Activated CD8-positive, alpha-beta T cell treated with anti-CD3 and anti-CD28 coated beads for 36 hours (primary cell): ENCODE measurements at regions not wholly inside any gene's neighbourhood (a gene's known extent, or its start where the extent isn't known, plus 50 kb on each side); places are given as distances from the start of the nearest gene placed in this dataset.

ENCODE experiments used
- ATAC-seq: fragments of 200-7000 bp; cut with Tn5 transposase; one replicate; pipeline ENCODE4 v1.10.0; 2021; ENCODE audit warnings: mild to moderate bottlenecking, moderate library complexity
- CTCF ChIA-PET: fragments of 350-600 bp; sonication (Branson Sonifier 250); formaldehyde crosslinking; loops from one replicate; lab custom pipeline; 2021; ENCODE audit warnings: antibody characterized with exemption; lab: Charles Lee
- POLR2A ChIA-PET: fragments of 350-600 bp; sonication (Branson Sonifier 250); formaldehyde crosslinking; loops from one replicate; lab custom pipeline; 2021; ENCODE audit warnings: antibody characterized with exemption; lab: Charles Lee
- DNase-seq: peaks from one replicate; pipeline ENCODE4 v3.0.0-alpha.2; 2020
- H3K27ac Mint-ChIP-seq: one replicate; pipeline ENCODE4 v1.8.0; 2021; ENCODE audit warnings: mild to moderate bottlenecking, mixed read lengths
- H3K27me3 Mint-ChIP-seq: one replicate; pipeline ENCODE4 v1.8.0; 2021; ENCODE audit warnings: mixed read lengths
- H3K36me3 Mint-ChIP-seq: one replicate; pipeline ENCODE4 v1.8.0; 2021; ENCODE audit warnings: low read depth, mixed read lengths
- H3K4me1 Mint-ChIP-seq: one replicate; pipeline ENCODE4 v1.8.0; 2021; ENCODE audit warnings: low read depth, mixed read lengths
- H3K4me3 Mint-ChIP-seq: one replicate; pipeline ENCODE4 v1.8.0; 2021; ENCODE audit warnings: mild to moderate bottlenecking, moderate library complexity, mixed read lengths
- H3K9me3 Mint-ChIP-seq: one replicate; pipeline ENCODE4 v1.8.0; 2021; ENCODE audit warnings: mixed read lengths
- CTCF ChIP-seq: fragments of 200-600 bp; IDR thresholded peaks from one replicate; pipeline ENCODE4 v1.8.0; 2022; ENCODE audit warnings: antibody characterized with exemption, mild to moderate bottlenecking
- intact Hi-C: fragments of 100-400 bp; cut with micrococcal nuclease; formaldehyde crosslinking; loops from one replicate; pipeline ENCODE4 v1.10.0; 2022

GRCh38 chr2:30380824-30381223, 66.2 kb upstream of the LCLAT1 start:
- CTCF ChIA-PET: interaction anchor here (1.1 kb wide), 1 partner anchor 331 kb away, joined by 3 read pairs; no protein-coding TSS in a partner anchor
- no peaks in the 10 kb centered on the region for H3K4me1 Mint-ChIP-seq
- ATAC-seq (no peak), DNase-seq (no peak)
- no peaks in the 10 kb centered on the region for H3K27me3 Mint-ChIP-seq
- intact Hi-C loops: no loop called here
- no peak for TF ChIP-seq CTCF
- H3K4me3 Mint-ChIP-seq: no peak overlapping the region
- no peaks in the 10 kb centered on the region for H3K36me3 Mint-ChIP-seq
- POLR2A ChIA-PET: no interaction called here
- H3K27ac Mint-ChIP-seq: no peak overlapping the region
- no peaks in the 10 kb centered on the region for H3K9me3 Mint-ChIP-seq

DNA sequence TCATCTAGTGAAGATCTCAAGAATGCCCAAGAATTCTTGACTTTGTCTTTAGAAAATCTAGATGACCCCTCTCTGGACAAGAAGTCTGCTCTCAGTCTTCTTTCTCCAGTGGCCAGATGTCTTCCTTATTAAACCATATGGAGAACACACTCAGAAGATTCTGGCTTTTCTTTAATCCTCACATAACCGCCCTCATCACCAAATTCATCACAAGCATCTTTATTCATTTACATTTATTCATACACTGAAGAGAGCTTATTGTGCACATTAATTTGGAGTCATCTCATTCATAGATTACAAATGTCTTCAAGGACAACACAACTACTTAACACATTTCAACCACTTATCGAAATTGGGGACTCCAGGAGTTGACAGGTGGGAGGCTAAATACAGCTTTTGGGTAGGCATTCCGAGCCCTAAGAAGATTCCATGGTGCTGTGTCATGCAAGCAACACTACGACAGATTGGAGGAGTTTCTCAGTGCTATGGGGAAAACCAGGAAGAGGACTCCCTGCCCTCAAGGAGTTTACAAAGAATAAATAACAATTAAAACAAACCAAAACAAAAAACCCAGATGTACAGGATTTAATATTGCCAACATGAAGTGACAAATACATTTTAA, 64.8 kb upstream of the LCLAT1 start:
- H3K27ac Mint-ChIP-seq: no peak overlapping the region
- ChIA-PET CTCF (interaction anchor here (1.4 kb wide), 1 partner anchor 15 kb away, joined by 3 read pairs; no protein-coding TSS in a partner anchor), POLR2A (no interaction called here)
- no peak for DNase-seq
- no peaks in the 10 kb centered on the region for H3K36me3 Mint-ChIP-seq
- H3K4me3 Mint-ChIP-seq: no peak overlapping the region
- TF ChIP-seq CTCF: no peak
- intact Hi-C loops: no loop called here
- no peaks in the 10 kb centered on the region for H3K27me3 Mint-ChIP-seq
- no peak for ATAC-seq
- no peaks in the 10 kb centered on the region for H3K9me3 Mint-ChIP-seq
- no peaks in the 10 kb centered on the region for H3K4me1 Mint-ChIP-seq

- Mint-ChIP-seq H3K4me1 (no peaks in the 10 kb centered on the region), H3K9me3 (no peaks in the 10 kb centered on the region), H3K4me3 (no peak overlapping the region), H3K36me3 (no peaks in the 10 kb centered on the region), H3K27me3 (no peaks in the 10 kb centered on the region), H3K27ac (no peak overlapping the region)
- intact Hi-C loops: no loop called here
- ChIA-PET CTCF (interaction anchor here (1.4 kb wide), 1 partner anchor 16 kb away, joined by 3 read pairs; no protein-coding TSS in a partner anchor), POLR2A (no interaction called here)
- TF ChIP-seq CTCF: no peak
- DNase-seq (no peak), ATAC-seq (no peak)
These were observed 64.1 kb upstream of the LCLAT1 start for GRCh38 chr2:30382995-30383394.

DNA sequence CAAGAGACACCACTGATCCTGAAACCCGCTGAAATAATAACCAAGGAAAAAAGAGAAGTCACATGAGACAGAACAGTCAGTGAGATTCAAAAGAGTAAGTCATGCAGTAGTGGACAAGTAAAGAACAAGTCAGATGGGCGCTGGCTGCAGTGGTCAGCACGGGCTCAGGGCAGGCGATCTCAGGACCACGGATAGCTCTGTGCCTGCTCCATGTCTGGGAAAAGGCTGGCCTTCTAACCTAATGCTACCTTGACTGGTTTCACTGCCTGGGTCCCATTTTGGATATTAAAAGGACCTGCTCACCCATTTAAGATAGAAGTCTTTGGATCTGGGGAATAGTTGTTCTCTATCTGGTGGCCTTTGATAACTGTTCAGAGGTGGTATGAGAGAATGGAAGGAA, 61.7 kb upstream of the LCLAT1 start:
- CTCF ChIA-PET: interaction anchor here (0.7 to 1.9 kb wide), 3 partner anchors 24 to 221 kb away, joined by 3 to 4 read pairs (median 3); no protein-coding TSS in a partner anchor
- intact Hi-C loops: no loop called here
- no peak overlapping the region for H3K27ac Mint-ChIP-seq
- no peak for ATAC-seq
- no peak for TF ChIP-seq CTCF
- no peak overlapping the region for H3K4me3 Mint-ChIP-seq
- no peak for DNase-seq
- H3K27me3 Mint-ChIP-seq: no peaks in the 10 kb centered on the region
- POLR2A ChIA-PET: no interaction called here
- no peaks in the 10 kb centered on the region for H3K36me3 Mint-ChIP-seq
- H3K4me1 Mint-ChIP-seq: peaks cover 6% of the 10 kb centered on the region
- no peaks in the 10 kb centered on the region for H3K9me3 Mint-ChIP-seq

DNA sequence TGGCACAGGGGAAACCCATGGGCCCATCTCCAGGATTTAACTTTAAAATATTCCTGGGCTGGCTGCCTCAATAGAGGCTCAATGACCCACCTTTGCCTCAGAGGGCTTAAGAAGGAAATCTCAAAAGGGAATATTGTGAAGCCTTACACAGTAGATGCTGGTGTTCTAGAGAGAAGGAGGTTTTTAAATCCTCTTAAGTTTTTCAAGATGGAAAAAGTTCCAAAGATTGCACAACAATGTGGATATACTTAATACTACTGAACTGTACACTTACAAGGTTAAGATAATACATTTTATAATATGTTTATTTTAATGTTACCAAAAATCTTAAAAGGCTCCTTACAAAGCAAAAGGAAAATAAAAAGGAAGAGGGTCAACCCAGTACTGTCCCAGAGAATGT, 54.9 kb upstream of the LCLAT1 start:
- Mint-ChIP-seq H3K27me3 (no peaks in the 10 kb centered on the region), H3K27ac (no peak overlapping the region), H3K4me3 (no peak overlapping the region), H3K36me3 (no peaks in the 10 kb centered on the region), H3K9me3 (no peaks in the 10 kb centered on the region), H3K4me1 (peaks cover 8% of the 10 kb centered on the region)
- POLR2A ChIA-PET: no interaction called here
- CTCF ChIA-PET: no interaction called here
- DNase-seq: no peak
- no peak for ATAC-seq
- TF ChIP-seq CTCF: no peak
- intact Hi-C loops: no loop called here
